ENCODE measurements at regions not wholly inside any gene's neighbourhood (a gene's known extent, or its start where the extent isn't known, plus 50 kb on each side); places are given as distances from the start of the nearest gene placed in this dataset.

DNA sequence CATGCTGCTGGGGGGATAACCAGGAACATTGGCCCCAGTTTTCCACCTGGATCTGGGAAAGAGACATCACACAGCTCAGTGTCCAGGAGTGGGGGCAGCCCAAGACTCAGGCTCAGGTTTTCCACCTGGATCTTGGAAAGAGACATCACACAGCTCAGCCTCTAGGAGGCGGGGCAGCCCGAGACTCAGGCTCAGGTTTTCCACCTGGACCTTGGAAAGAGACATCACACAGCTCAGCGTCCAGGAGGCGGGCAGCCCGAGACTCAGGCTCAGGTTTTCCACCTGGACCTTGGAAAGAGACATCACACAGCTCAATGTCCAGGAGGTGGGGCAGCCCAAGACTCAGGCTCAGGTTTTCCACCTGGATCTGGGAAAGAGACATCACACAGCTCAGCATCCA, 361.6 kb downstream of the THBS2 start:
- ChIA-PET POLR2A (interaction anchor here (0.6 kb wide), 1 partner anchor 88 kb away, joined by 4 read pairs; no protein-coding TSS in a partner anchor), CTCF (interaction anchor here (0.7 kb wide), 2 partner anchors 28 to 369 kb away, joined by 4 to 6 read pairs; no protein-coding TSS in a partner anchor)

DNA sequence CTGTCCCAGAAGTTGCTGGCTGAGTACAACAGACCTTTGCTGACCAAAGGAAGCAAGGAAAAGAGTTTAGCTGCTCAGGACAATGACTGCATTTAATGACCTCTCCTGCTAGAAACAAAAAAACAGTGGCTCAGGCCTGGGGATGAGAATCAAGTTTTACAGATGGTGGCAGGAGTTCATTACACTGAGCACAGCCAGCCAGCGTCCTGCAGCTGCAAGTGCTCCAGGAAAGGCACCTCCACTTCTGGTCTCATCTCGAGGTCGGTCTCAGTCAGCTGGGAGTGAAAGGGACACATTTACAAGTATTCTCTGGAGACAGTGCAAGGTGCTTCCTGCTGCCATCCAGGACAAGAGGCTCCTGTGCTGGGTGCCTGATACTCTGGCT, 362.7 kb downstream of the THBS2 start:
- CTCF ChIA-PET, result no interaction called here
- POLR2A ChIA-PET, result no interaction called here

- CTCF ChIA-PET, result no interaction called here
- POLR2A ChIA-PET, result no interaction called here
Observed at GRCh38 chr6:168890306-168890980, 363.2 kb downstream of the THBS2 start.

DNA sequence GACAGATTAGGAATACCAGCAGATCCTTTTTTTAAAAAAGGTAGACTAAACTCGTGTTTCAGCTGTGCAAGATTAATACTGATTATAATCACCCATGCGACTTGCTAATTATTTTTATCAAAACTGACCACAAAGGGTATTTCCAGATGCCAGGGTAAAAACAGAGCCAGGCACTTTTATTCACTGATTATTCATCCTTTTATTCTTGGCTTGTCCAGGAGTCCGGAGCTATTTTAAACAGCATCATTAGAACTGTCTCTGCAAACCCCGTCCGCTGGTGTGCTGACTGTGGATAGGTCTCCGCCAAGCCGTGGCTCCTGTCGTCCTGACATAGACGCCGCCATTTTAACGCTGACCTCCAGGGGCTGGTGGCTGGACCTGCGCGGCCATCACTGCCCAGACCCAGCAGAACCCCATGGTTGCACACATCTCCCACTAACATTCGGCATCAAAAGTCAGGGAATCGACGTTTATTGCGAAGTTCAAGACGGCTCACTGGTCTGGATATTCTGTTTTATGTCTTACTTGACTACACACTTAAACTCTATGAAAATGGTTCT, 364.8 kb downstream of the THBS2 start:
- ChIA-PET CTCF (no interaction called here), POLR2A (no interaction called here)

DNA sequence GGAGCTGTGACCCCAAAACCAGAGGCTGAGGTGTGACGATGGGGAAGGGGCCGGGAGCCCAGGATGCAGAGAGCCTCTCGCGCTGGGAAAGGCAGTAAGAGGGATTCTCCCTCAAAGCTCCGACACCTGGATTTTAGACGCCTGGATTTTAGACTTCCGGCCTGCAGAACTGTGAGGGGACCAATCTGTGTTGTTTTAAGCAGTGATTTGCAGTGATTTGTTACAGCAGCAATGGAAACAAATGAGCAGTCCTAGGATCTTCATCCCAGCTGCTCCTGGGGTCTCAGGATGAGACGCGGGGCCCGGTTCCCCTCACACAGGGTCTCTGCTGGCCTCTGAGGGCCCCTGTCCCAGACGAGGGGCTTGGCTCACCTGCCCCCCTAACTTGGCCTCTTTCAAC, 365.5 kb downstream of the THBS2 start:
- ChIA-PET CTCF (no interaction called here), POLR2A (no interaction called here)

- POLR2A ChIA-PET, result no interaction called here
- CTCF ChIA-PET, result no interaction called here
Observed at GRCh38 chr6:168887621-168888020, 366.0 kb downstream of the THBS2 start.

DNA sequence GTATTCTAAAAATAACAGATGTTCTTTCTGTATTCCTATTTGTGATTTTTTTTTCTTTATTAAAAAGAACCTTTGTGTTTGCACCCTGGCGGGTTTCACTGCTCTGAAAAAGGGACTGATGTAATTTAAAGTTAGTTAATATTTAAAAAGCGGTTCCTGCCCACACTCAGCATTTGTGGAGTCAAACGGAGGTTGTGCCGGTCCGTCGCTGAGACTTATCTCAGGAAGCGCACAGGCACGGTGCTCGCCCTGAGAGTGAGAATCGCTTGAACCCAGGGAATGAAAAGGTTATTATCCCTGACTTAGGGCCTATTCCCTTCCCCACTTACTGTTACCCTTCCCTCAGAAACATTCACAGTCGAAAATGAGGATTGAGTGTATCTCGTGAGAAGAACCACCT, 366.7 kb downstream of the THBS2 start:
- POLR2A ChIA-PET, result no interaction called here
- CTCF ChIA-PET, result no interaction called here

DNA sequence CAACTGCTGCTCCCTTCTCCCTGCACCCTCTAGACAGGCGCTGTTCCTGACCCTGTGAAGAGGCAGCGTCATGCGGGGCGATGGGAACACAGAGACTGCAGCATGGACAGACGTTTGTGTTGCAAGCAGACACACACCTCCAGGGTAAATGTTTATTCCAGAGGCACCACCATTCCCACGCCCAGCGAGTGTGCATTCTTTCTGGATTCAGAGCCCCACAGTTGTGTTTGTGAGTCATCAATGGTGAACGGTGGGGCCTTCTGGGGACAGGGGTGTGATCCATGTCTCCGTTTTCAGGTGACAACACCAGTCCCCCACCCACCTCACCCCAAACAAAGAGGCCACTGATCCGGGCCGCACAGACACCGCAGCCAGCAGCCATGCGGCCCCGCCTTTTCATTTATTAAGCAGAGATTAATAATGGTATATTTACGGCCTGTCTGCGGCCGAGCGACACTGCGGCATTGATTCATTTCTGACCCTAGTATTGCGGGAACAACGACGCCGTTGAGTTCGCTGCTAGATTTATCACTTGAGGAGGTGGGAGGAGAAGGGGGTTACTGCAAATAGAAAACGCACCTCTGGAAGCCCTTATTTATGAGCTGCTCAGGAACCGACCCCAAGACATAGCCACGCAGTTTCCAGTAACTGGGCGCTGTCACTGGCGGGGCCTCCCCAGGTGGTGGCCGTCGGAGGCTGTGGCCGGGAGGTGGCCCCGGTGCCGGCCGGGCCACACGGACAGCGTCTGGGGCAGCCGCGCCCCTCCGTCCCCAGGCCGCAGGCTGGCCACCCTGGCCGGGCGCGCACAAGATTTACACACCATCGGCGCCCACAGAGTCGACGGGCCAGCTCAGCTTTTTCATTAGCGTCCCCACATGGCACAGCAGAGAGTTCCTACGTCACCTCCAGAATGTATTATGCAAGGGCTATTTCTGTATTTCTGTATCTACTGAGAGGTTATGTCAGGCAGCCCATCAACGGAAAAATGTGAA, 367.6 kb downstream of the THBS2 start:
- ChIA-PET POLR2A (no interaction called here), CTCF (no interaction called here)

GRCh38 chr6:168885196-168885595, 368.4 kb downstream of the THBS2 start:
- CTCF ChIA-PET, result no interaction called here
- POLR2A ChIA-PET, result no interaction called here

GRCh38 chr6:168884646-168885086, 369.0 kb downstream of the THBS2 start:
- POLR2A ChIA-PET, result no interaction called here
- CTCF ChIA-PET, result no interaction called here

- CTCF ChIA-PET, result no interaction called here
- POLR2A ChIA-PET, result no interaction called here
Observed at GRCh38 chr6:168884050-168884645, 369.5 kb downstream of the THBS2 start.

DNA sequence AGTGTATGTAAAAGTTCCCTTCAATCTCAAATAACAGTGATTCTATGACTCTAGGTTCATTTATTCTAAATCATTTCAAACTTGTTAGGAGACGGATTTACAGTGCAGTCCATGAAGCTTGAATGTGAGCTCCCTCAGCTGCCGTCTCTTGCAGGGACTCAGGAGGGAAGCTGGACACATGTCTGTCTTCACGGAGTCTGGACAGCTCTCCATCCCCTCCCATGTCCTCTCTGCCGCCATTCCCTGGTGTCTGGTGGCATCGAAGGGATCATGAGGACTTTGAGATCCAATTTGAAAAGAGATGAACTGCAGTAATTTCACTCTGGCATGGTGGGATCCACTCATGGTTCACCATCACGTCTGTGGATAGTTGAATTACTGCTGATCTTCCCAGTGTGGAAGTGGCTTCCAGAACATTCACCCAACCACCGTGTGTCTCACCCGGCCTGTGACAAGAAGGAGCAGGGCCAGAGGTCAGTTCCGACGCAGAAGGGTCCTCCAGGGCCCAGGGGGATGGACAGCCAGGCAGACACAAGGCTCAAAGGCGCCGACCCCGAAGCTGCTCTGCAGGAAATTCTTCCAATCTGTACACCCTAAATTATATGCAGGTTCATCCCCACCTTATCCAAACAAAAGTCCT, 370.1 kb downstream of the THBS2 start:
- POLR2A ChIA-PET, result no interaction called here
- CTCF ChIA-PET, result no interaction called here

- CTCF ChIA-PET, result no interaction called here
- POLR2A ChIA-PET, result no interaction called here
Observed at GRCh38 chr6:168880271-168880670, 373.4 kb downstream of the THBS2 start.

DNA sequence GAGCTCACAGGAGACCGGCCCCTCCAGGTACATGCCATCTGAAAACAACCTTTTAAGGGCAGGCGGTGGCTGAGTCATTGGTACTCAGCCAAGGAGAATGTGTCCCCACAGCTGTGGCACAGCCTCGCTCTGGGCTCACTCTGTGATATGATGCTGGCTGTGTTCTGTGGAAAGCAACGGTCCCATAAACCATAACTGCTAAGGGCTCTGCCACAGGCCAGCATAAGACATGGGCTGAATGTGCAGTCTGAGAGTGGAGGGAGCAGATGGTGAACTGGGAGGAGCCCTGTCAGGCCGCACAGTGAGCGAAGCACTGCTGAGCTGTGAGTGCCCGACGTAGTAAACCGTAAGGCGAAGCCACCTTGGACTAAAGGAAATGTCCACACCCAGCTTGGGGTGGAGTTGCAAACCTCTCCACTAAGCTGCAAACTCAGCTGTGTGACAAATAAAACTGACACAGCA, 375.8 kb downstream of the THBS2 start:
- CTCF ChIA-PET, result no interaction called here
- POLR2A ChIA-PET, result no interaction called here

GRCh38 chr6:168876956-168877355, 376.7 kb downstream of the THBS2 start:
- ChIA-PET CTCF (no interaction called here), POLR2A (no interaction called here)

GRCh38 chr6:168875811-168876576, 377.7 kb downstream of the THBS2 start:
- CTCF ChIA-PET, result no interaction called here
- POLR2A ChIA-PET, result no interaction called here

DNA sequence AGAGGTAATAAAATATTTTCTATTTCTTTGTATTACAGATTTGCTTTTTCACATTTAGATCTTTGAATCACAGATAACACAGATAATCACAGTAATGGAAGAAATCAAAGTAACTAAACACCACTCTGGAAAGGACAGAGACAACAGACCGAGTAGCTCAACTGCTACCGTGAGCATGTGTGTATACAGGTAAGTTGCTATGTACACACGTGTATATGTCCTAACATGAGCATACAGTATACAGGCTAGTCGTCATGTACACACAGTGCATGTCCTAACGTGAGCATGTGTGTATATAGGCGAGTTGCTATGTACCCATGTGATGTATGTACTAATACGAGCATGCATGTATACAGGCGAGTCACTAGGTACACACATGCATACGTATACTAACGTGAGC, 379.0 kb downstream of the THBS2 start:
- CTCF ChIA-PET, result interaction anchor here (0.7 kb wide), 1 partner anchor 1152 kb away, joined by 3 read pairs; no protein-coding TSS in a partner anchor
- POLR2A ChIA-PET, result no interaction called here

GRCh38 chr6:168873278-168874190, 380.1 kb downstream of the THBS2 start:
- ChIA-PET POLR2A (no interaction called here), CTCF (no interaction called here)

All from activated CD8-positive, alpha-beta memory T cell treated with anti-CD3 and anti-CD28 coated beads for 36 hours (primary cell).